RCC 7860 (cell line): ENCODE measurements at regions not wholly inside any gene's neighbourhood (a gene's known extent, or its start where the extent isn't known, plus 50 kb on each side); places are given as distances from the start of the nearest gene placed in this dataset.
"Not testable (repeated sequence)": the region's sequence is repeated elsewhere in the genome, so short reads cannot be mapped to it uniquely, and the experiment has no call there.

Source experiments
- DNase-seq: peaks from one replicate; pipeline ENCODE4 v3.0.0-alpha.2; 2015; ENCODE audit warnings: low spot score
- FAIRE-seq: peaks from 2 replicates; lab custom pipeline; 2012; peaks lifted over from hg19 to GRCh38; lab: Jason Lieb, UNC

DNA sequence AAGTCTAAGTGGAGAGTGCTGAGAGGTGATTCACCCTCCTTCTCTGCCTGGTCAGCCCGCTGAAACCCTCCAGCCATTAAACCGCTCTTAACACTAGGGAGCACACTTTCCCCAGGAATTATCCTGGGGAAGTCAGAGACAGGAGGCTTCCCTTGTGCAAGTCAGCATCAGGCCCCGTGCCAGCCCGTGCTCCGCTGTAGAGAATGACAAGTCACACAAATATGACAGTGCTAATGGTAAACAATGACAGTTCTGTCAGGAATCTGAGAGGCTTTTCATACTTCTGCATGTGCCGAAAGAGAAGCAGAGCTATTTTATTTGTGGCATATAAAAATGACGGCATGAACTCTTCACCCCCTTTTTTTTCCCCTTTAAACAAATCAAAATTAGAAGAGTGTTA lies 816.9 kb upstream of the SLC10A2 start:
- DNase-seq (peak; percentile 95), FAIRE-seq (peak; percentile 85)

DNA sequence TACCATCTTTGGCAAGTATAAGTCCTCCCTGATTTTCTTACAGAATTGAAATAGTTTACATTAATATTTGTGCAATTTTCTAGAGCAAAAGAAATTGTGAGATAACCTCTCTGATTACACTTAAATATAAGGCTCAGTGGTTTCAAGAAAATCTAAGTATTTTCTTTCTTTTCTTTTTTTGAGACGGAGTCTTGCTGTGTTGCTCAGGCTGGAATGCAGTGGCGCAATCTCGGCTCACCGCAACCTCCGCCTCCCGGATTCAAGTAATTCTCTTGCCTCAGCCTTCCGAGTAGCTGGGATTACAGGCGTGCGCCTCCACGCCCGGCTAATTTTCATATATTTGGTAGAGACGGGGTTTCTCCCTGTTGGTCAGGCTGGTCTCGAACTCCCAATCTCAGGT lies 813.9 kb upstream of the SLC10A2 start:
- FAIRE-seq, DNase-seq: not testable (repeated sequence)

DNA sequence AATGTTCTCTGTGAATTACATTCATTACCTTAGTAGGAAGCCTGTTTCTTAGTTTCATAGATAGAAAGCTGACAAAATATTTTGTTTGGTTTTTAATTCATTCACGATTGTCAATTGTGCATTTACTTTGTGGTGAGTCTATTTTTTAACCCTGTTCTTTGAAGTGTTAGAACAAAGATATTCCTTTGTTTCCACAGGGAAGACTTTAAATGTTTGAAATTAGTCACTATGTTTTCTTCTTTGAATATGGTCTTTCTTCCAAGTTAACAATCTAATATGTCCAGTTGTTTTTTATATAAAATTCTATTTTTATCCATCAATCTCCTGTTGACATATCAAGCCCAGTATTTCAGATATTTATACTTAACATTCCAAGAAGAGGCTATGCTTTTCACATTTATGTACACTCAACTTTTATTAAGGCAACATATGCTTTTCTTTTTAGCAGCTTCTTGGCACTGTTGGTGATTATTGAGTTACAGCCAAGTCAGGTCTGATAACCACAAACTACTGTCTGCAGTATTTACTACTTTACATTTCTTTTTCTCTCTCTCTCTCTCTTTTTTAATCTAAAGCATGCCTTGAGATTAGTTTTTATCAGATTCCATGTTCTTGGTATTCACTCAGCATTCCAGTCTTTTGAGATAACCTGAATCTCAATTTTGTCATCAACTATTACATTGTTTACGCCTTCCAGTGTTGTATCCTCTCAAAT lies 812.8 kb upstream of the SLC10A2 start:
- FAIRE-seq (no peak), DNase-seq (no peak)

DNA sequence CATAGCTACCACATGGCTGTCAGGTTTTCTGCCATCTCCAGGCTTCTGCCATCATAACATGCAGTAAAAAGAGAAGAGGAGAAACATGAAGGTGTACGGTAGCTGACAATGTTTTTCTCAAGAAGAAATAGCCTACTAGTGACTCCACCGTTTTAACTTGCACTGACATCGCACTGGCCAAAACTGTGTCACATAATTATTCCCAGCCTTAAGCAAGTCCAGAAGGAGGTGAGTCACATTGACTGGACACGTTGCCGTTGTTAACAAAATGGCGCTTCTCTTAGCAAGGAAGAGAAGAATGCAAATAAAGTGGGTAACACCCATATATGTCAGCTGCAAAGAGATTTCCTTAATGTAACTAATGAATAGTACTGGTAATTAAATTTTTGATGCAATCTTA lies 810.4 kb upstream of the SLC10A2 start:
- DNase-seq, result no peak

GRCh38 chr13:103873725-103874124 lies 807.5 kb upstream of the SLC10A2 start:
- DNase-seq, result no peak
- no peak for FAIRE-seq

More for the DNA sequence above, 810.4 kb upstream of the SLC10A2 start:
- FAIRE-seq, result no peak

- no peak for FAIRE-seq
- no peak for DNase-seq
Measured at GRCh38 chr13:103866048-103866447, 799.8 kb upstream of the SLC10A2 start.

GRCh38 chr13:103862525-103862924 lies 796.3 kb upstream of the SLC10A2 start:
- DNase-seq (no peak), FAIRE-seq (no peak)

DNA sequence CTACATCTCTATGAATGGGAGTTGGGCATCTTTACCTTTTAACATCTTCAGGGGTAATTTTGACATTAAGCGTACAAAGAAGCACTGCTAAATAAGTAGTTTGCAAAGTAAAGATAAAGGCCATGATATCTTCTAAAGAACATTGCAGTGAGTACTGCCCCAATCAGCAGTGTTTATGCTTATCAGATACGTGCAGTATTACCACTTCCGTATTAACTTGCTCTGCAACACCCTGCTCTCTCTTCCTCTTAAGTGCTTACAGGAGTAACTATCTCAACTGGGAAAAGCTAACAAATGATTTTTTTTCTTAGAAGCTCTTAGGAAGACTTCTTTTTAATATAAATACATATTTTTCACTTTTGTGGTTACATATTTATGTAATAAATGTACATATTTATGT lies 793.7 kb upstream of the SLC10A2 start:
- no peak for FAIRE-seq
- no peak for DNase-seq

- DNase-seq (no peak), FAIRE-seq (no peak)
Measured at GRCh38 chr13:103852036-103852435, 785.8 kb upstream of the SLC10A2 start.

DNA sequence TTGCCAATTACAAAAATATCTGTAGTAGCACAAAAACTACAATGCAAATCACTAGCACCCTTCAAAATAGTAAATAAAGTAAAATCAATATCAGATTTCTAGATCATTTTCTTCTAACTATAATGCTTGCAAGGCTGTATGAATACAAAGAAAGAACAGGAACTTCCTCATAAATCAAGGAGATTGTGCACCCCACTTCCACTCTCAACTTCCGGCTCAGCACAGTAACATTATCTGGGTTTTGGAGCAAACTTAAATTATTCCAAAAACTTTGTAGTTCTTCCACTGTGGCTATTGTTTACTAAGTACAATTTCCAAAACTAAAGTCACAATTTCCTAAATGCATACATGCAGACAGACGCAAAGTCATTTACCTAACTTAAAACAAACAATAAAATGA lies 778.3 kb upstream of the SLC10A2 start:
- FAIRE-seq (no peak), DNase-seq (no peak)

DNA sequence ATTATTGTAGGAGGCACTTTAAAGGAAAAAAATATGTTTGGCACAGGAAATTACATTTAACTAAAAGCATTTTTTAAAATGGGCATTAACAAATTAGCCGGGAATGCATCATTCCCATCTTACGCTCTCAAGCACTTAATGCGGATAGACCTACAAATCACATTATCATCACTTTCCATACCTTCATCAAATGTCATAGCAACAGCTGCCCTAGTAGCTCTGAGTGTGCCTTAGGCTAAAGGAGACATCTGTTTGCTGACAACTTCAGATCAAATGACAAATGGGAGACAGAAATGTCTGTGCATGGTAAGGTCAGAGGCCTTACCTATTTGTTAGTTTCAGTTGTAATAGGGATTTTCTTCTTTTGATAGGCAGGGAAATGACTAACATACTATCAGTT lies 773.2 kb upstream of the SLC10A2 start:
- DNase-seq, result no peak

GRCh38 chr13:103835052-103835451 lies 768.8 kb upstream of the SLC10A2 start:
- FAIRE-seq (no peak), DNase-seq (no peak)

More for the DNA sequence above, 773.2 kb upstream of the SLC10A2 start:
- no peak for FAIRE-seq

DNA sequence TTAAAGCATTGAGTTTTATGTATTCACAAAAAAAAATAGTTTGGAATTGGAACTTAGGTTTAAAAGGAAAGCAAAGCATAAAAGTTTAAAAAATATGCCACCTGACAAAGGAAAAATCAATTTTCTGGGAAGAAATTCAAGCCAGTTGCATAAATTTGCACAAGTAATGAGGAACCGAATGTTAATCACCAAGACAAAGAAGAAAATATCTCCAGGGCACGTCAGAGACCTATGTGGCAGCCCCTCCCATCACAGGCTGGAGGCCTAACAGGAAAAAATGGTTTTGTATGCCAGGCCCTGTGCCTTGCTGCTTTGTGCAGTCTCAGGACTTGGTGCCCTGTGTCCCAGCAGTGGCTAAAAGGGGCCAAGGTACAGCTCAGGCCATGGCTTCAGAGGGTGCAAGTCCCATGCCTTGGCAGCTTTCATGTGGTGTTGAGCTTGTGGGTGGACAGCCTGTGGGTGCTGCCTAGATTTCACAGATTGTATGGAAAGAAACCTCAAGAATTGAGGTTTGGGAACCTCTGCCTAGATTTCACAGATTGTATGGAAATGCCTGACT lies 767.2 kb upstream of the SLC10A2 start:
- DNase-seq (no peak), FAIRE-seq (no peak)

GRCh38 chr13:103815619-103816018 lies 749.4 kb upstream of the SLC10A2 start:
- DNase-seq (no peak), FAIRE-seq (no peak)

DNA sequence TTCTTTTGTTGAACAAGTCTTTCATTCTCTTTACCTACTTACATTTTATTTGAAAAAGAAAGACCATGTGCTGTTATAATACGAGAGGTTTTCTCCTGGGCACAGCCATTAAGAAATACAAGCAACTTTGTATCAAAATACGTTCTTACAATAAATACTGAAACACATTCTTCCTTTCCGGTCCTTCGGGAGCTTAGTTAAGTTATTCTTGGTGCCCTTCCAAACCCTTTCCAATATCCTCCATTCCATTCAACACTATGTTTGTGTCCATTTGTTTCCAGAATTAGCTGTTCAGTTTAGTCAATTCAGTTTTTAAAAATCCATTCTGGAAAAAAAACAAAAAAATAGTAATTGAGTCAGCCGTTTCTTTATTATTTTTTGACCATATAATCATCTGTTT lies 746.8 kb upstream of the SLC10A2 start:
- FAIRE-seq (no peak), DNase-seq (no peak)

DNA sequence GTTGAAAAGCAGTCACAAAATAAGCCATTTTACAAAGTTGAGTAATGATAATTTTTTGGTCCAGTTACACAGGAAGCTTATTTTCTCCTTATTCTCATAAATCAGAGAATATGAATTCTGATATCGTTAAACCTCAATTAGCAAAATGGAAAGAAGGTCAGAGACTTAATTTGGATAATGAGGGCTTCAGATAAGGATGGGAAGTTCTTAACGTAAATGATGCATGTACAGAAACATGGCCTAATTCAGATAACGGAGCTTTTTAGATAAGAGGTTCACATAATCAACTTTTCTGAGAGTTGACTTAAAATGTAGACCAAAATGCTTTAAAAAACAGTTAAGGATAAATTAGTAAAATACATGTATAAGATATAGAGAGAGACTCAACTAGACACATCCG lies 746.3 kb upstream of the SLC10A2 start:
- no peak for DNase-seq
- no peak for FAIRE-seq

DNA sequence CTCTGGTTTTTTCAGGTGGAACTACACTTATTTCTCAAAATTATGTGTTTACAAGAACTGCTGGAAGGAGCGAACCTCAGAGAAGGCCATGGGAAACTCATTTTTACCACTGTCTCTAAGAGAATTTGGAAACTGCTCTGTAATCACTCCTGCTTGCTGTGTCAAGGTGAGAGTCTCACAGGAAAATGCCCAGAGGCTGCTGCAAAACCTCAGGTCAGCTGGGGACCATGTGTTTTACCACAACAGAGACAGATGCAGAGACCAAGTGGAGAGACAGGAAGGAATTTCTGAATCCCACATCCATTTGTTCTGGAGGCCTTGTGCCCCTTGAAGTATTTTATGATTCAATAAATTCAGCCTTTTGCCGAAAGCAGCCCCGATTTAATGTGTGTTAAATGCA lies 743.8 kb upstream of the SLC10A2 start:
- FAIRE-seq (no peak), DNase-seq (no peak)

DNA sequence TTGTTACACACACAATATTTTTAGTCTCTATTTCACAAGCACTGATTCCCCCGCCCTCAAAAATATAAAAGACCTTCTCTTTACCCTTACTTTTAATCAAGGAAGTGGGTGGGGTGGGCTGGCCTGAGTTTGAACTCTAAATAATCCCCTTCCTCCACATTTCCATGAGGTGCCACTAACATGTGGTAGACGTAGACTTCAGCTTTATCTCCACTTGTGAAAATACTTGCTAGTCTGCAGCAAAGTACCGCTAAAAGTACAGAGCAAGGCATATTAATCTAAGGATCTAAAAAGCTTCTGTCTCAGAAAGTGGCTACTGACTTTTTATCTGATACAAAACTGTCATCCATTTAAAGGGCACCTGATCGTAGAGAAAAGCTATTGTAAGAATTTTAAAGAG lies 739.6 kb upstream of the SLC10A2 start:
- FAIRE-seq, result no peak
- DNase-seq, result no peak

DNA sequence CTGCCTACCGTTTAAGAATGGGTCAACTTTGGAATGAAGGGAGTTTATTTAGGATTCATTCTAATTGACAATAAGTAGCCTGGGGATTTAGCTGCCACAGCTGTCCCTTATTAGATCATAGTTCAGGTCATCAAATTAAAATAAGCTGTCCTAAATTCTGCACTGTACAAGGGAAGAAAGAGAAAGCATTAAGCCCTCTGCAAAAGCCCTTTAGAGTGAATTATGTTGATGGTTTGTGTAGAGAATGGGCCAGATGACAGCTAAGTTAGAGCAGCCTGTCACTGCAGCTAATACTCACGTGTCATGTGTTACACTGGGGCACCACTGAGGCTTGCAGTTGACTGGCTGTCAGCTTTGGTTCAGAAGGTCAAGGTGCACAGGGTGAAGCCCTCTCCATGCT lies 737.1 kb upstream of the SLC10A2 start:
- no peak for FAIRE-seq

DNA sequence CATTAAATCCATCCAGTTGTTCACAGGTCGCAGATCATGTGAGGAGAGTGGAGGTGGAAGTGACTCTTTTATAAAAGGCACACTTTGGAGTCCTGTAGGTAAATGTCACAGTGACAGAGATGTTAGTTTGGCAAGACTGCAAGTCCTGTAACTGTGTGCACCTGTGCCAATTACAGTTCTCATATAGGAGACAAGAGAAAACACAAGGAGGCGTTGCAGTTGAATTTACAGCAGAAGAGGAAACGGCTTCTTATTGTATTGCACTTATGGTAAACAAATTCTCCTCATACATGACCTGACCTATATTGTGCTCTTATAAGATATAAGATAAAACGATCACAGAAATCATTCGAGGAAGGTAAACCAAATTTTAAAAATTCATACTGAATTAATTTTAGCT lies 732.8 kb upstream of the SLC10A2 start:
- DNase-seq, result no peak

More for the DNA sequence above, 737.1 kb upstream of the SLC10A2 start:
- DNase-seq, result no peak

GRCh38 chr13:103795892-103796478 lies 729.8 kb upstream of the SLC10A2 start:
- FAIRE-seq, result no peak

More for the DNA sequence above, 732.8 kb upstream of the SLC10A2 start:
- FAIRE-seq, result no peak

DNA sequence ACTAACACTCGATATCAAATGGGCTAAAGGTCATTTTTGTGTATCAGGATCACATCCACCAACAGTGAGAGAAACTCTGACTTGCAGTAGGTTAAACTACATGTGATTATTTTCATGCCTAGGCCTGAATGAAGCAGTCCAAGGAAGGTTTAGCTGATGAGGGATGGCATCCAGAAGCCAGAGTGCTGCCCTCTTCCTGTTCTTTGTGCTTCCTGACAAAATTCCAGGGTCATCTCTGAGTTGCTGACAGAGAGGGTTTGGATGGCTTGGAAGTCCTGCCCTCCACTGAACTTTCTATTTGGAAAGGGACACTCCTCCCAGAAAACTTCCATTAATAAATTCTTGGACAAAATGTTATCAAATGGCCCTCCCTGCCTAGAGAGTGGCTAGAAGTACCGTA lies 728.3 kb upstream of the SLC10A2 start:
- FAIRE-seq (no peak), DNase-seq (no peak)

More at GRCh38 chr13:103795892-103796478, 729.8 kb upstream of the SLC10A2 start:
- no peak for DNase-seq
